Body of pancreas (tissue), 4 donors: ENCODE measurements at regions not wholly inside any gene's neighbourhood (a gene's known extent, or its start where the extent isn't known, plus 50 kb on each side); places are given as distances from the start of the nearest gene placed in this dataset.

Source experiments
- POLR2A ChIP-seq, 3 donors: fragments of 450-650 bp; IDR thresholded peaks; one replicate each; pipeline ENCODE4 v1.6.1; 2016; ENCODE audit warnings: antibody characterized with exemption in 3 of 3, mild to moderate bottlenecking in 2 of 3
- TF ChIP-seq, protein P1 (sequence below), 7 experiments: fragments of 450-650 bp in 4 of 7; fragments of 200-600 bp in 3 of 7; sonication (generic) in 3 of 7; IDR thresholded peaks; one replicate each; pipeline ENCODE4 v1.5.1; 2016 to 2019; ENCODE audit warnings: antibody characterized with exemption in 7 of 7

DNA sequence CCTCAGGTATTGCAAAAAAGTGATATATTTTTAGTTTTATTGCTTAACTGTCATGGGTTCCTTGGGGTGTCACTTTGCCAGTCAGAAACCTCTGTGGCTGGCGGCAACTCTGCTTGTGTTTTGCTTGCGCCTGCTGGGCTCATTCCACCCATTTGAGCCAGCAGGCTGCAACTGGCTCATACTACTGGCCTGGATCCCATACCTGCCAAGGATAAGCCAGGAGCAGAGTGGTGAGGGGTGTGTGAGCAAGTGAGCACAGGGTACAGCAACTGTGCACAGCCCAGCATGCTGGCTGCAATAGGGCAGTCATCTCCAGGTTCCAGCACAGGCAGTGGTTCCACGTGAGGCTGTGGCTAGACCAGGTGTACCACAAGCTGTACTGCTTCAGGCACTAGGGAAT, 687.5 kb downstream of the NYAP2 start:
- no peak for TF ChIP-seq POLR2A (IDR thresholded peaks at IDR 0.05)
- TF ChIP-seq, protein P1, sequence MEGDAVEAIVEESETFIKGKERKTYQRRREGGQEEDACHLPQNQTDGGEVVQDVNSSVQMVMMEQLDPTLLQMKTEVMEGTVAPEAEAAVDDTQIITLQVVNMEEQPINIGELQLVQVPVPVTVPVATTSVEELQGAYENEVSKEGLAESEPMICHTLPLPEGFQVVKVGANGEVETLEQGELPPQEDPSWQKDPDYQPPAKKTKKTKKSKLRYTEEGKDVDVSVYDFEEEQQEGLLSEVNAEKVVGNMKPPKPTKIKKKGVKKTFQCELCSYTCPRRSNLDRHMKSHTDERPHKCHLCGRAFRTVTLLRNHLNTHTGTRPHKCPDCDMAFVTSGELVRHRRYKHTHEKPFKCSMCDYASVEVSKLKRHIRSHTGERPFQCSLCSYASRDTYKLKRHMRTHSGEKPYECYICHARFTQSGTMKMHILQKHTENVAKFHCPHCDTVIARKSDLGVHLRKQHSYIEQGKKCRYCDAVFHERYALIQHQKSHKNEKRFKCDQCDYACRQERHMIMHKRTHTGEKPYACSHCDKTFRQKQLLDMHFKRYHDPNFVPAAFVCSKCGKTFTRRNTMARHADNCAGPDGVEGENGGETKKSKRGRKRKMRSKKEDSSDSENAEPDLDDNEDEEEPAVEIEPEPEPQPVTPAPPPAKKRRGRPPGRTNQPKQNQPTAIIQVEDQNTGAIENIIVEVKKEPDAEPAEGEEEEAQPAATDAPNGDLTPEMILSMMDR (IDR thresholded peaks at IDR 0.05) = no peak
